Motor neuron (in vitro differentiated cells): ENCODE measurements at regions not wholly inside any gene's neighbourhood (a gene's known extent, or its start where the extent isn't known, plus 50 kb on each side); places are given as distances from the start of the nearest gene placed in this dataset.
"Not testable (repeated sequence)": the region's sequence is repeated elsewhere in the genome, so short reads cannot be mapped to it uniquely, and the experiment has no call there.

Source experiments
- ATAC-seq, 8 experiments: fragments of 200-7000 bp; cut with Tn5 transposase; replicated peaks in 6 of 8; 2 replicates each; pipeline ENCODE4 v1.8.0; 2021; ENCODE audit warnings: mild to moderate bottlenecking in 8 of 8, moderate library complexity in 8 of 8
- H3K27ac ChIP-seq, 2 donors: fragments of 250-450 bp; sonication (Bioruptor Pico); 2 replicates each; pipeline ENCODE4 v1.9.0; 2021; ENCODE audit warnings: antibody characterized with exemption in 2 of 2, mild to moderate bottlenecking in 2 of 2, moderate library complexity in 1 of 2
- H3K4me1 ChIP-seq, 2 donors: fragments of 250-450 bp; sonication (Bioruptor Pico); replicated peaks in 1 of 2; 2 replicates each; pipeline ENCODE4 v1.6.1; 2021; ENCODE audit warnings: antibody characterized with exemption in 2 of 2, mild to moderate bottlenecking in 2 of 2, moderate library complexity in 1 of 2
- H3K4me3 ChIP-seq, 5 donors: fragments of 250-450 bp; sonication (Bioruptor Pico); 2 replicates each; pipeline ENCODE4 v1.9.0; 2021; ENCODE audit warnings: antibody characterized with exemption in 5 of 5, mild to moderate bottlenecking in 5 of 5, moderate library complexity in 4 of 5
- WGBS, 10 experiments: fragments of 450-650 bp; shearing (Covaris generic); methylation state at CpG; one replicate each; pipeline ENCODE4 v1.0.0; 2022; 5-methylcytosine and 5-hydroxymethylcytosine counted together
- in situ Hi-C, 9 experiments: fragments of 400-800 bp; cut with MboI; loops; one replicate each; pipeline ENCODE4 v1.15.0; 2021; ENCODE audit warnings: low sequenced_read_pairs in 9 of 9, low pct_unique_long_range_greater_than_20kb in 2 of 9; ENCODE audit not compliant: unreplicated experiment in 9 of 9

- in situ Hi-C loops = no loop called here
- Histone ChIP-seq H3K4me3 (no peak overlapping the region), H3K4me1 (no peaks in the 10 kb centered on the region), H3K27ac (no peak overlapping the region)
- peak in 5 of 8 experiments; percentile 16 to 69 (median 55) for ATAC-seq
- 33 to 83% (median 71%) methylated on average over 1 to 5 of the region's 5 CpGs; no CpG with 5 or more reads in 2 of the 10 experiments for WGBS, 10 experiments
Observed at GRCh38 chr1:30366911-30367310, 356.5 kb downstream of the MATN1 start.

DNA sequence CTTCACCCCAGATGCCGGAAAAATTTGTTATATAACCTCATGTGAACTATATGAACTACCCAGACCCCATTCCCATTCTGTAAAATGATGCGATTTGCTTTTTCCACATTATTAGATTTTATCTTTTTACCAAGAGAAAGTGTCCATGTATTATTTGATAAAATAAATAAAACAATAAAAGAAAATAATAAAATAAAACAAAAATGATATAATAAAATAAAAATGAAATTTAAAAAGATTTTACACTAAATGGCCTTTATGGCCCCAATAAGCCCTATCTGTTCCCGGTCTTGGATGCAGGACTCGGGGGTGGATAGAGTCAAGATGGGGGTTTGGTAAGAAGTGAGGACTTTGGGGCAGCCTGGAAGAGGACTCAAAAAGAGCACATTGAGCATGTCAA, 357.2 kb downstream of the MATN1 start:
- WGBS, 10 experiments = 28 to 100% (median 87%) methylated on average over 1 to 4 of the region's 4 CpGs
- no peak for ATAC-seq
- H3K4me1 ChIP-seq = peaks cover 0 to under 1% of the 10 kb centered on the region in 2 donors
- in situ Hi-C loops = no loop called here
- H3K27ac ChIP-seq = no peak overlapping the region
- H3K4me3 ChIP-seq = no peak overlapping the region

DNA sequence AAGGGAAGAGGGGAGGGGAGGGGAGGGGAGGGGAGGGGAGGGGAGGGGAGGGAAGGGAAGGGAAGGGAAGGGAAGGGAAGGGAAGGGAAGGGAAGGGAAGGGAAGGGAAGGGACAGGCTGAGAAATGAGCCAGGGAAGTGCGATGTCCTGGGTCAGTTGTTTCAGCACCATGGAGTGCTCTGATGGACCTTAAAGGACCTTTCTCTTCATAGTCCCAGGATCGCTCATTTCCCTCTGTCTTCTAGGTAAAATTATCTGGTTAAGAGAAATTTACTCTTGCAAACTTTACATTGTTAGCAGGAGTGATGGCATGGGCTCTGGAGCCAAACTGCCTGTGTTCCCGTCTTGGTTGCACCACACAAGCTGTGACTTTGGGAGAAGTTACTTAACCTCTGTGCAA, 357.8 kb downstream of the MATN1 start:
- ATAC-seq = no peak
- in situ Hi-C loops = no loop called here

GRCh38 chr1:30363031-30363430, 360.4 kb downstream of the MATN1 start:
- in situ Hi-C loops = no loop called here
- ATAC-seq = no peak
- WGBS, 10 experiments = 0 to 81% (median 69%) methylated on average over 1 to 2 of the region's 3 CpGs; no CpG with 5 or more reads in 4 of the 10 experiments

More for the DNA sequence above, 357.8 kb downstream of the MATN1 start:
- no peak overlapping the region for H3K27ac ChIP-seq
- WGBS, 10 experiments = 40 to 100% (median 86%) methylated on average over 1 to 2 of the region's 3 CpGs; no CpG with 5 or more reads in 3 of the 10 experiments
- peaks cover 0 to 7% of the 10 kb centered on the region in 2 donors for H3K4me1 ChIP-seq
- H3K4me3 ChIP-seq = no peak overlapping the region

GRCh38 chr1:30362603-30362990, 360.8 kb downstream of the MATN1 start:
- no peak overlapping the region for H3K4me3 ChIP-seq
- H3K4me1 ChIP-seq = peaks cover 0 to 17% of the 10 kb centered on the region in 2 donors
- no peak overlapping the region for H3K27ac ChIP-seq
- in situ Hi-C loops = no loop called here
- ATAC-seq = no peak
- WGBS, 10 experiments = 65 to 79% (median 69%) methylated on average over 2 to 6 of the region's 6 CpGs; no CpG with 5 or more reads in 6 of the 10 experiments

More at GRCh38 chr1:30363031-30363430, 360.4 kb downstream of the MATN1 start:
- peaks cover 0 to 17% of the 10 kb centered on the region in 2 donors for H3K4me1 ChIP-seq
- no peak overlapping the region for H3K4me3 ChIP-seq
- H3K27ac ChIP-seq = no peak overlapping the region

DNA sequence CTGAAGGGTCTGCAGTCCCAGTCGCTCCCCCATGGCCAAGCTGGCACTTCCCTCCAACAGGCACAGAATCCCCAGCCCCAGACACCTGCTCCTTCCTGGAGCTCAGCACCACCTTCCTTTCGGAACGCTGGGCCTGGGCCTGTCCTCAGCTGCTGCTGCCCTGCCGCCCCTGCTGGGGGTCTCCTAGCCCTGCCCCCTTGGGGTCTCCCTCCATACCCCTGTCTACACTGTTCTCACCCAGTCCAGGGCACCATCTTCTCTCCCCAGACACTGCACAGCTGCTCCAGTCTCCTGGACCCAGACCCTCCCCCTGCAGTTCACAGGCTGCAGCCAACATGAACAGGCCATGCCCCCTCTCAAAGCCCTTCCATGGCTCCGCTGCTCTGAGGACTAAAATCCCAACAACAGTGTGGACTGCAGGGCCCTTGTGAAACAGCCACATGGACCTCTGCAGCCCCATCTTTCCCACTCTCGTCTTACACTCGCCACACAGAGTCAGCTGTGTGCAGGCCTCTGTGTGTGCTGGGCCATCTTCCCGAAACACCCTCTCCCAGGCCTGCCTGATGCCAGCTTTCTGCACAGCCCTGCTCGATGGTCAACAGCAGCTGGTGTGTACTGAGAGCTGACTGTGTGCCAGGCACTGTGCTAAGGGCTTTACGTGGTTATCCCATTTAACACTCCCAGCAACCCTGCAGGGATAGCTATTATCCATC, 361.3 kb downstream of the MATN1 start:
- H3K4me1 ChIP-seq = peaks cover 0 to 17% of the 10 kb centered on the region in 2 donors
- H3K27ac ChIP-seq, H3K4me3 ChIP-seq, in situ Hi-C loops: not testable (repeated sequence)
- peak in 4 of 8 experiments; percentile 25 to 53 (median 44) for ATAC-seq
- WGBS, 10 experiments = 20 to 91% (median 75%) methylated on average over 1 to 8 of the region's 10 CpGs; no CpG with 5 or more reads in 4 of the 10 experiments

DNA sequence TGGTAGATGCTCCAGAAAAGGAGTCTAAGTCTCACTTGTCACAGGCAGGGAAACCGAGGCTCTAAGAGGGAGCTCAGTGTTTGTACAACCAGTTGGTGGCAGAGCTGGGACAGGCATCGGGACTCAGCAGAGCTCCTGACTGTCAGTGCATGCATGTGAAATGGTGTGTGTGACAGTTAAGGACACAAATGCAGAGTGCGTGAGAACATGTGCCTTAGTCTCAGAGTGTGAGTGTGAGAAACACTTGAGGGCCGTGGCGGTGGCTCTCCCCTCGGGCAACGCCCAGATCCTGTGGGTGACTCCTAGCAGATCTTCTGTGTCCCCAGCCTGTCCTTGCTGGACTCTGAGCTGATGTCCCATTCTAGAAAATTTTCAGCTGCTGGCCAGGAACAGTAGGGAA, 362.6 kb downstream of the MATN1 start:
- in situ Hi-C loops = no loop called here
- Histone ChIP-seq H3K4me1 (peaks cover 0 to 17% of the 10 kb centered on the region in 2 donors), H3K27ac (no peak overlapping the region), H3K4me3 (no peak overlapping the region)
- ATAC-seq = peak in 5 of 8 experiments; percentile 23 to 66 (median 58)
- WGBS, 10 experiments = 40 to 86% (median 51%) methylated on average over 1 to 7 of the region's 7 CpGs; no CpG with 5 or more reads in 3 of the 10 experiments

GRCh38 chr1:30360281-30360680, 363.1 kb downstream of the MATN1 start:
- H3K4me1 ChIP-seq = peaks cover 0 to 17% of the 10 kb centered on the region in 2 donors
- H3K27ac ChIP-seq = no peak overlapping the region
- 40 to 100% (median 70%) methylated on average over 1 to 2 of the region's 2 CpGs; no CpG with 5 or more reads in 6 of the 10 experiments for WGBS, 10 experiments
- in situ Hi-C loops = no loop called here
- no peak overlapping the region for H3K4me3 ChIP-seq
- peak in 2 of 8 experiments; percentile 18 for ATAC-seq

DNA sequence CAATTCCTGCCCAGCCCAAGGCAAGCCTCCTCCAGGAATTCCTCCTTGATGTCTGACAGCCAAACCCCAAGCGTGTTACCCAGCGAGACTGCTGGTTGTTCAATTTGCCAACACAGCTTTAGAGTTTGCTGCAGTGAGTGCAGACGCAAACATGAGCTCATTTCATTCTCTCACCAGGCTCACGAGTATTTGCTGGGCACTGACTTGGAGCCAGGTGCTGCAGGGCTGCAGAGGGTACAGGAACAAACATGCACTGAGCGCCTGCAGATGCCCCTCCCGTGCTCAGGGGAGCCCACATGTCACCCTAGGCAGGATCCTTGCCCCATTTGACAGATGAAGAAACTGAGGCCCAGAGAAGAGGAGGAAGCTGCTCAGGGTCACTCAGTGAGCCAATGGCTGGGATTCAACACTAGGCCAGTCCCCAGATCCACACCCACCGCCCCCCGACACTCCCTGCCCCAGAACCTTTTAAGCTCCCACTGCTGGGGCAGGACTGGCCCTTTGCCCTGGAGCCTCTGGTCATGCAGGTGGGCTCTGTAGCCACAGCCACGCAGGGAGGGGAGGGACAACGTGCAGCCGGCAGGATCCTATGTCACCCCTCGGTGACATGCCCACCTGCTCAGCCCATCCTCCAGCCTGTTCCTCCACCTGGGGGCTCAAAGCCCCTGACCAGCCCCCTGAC, 363.7 kb downstream of the MATN1 start:
- H3K27ac ChIP-seq = no peak overlapping the region
- peaks cover 0 to 17% of the 10 kb centered on the region in 2 donors for H3K4me1 ChIP-seq
- in situ Hi-C loops = no loop called here
- 0 to 90% (median 60%) methylated on average over 1 to 8 of the region's 12 CpGs; no CpG with 5 or more reads in 5 of the 10 experiments for WGBS, 10 experiments
- H3K4me3 ChIP-seq = no peak overlapping the region
- no peak for ATAC-seq

- peaks cover 0 to 17% of the 10 kb centered on the region in 2 donors for H3K4me1 ChIP-seq
- WGBS, 10 experiments = 0 to 50% (median 13%) methylated on average over 1 to 3 of the region's 3 CpGs; no CpG with 5 or more reads in 4 of the 10 experiments
- peak in 3 of 8 experiments; percentile 13 to 59 (median 20) for ATAC-seq
- no peak overlapping the region for H3K27ac ChIP-seq
- no peak overlapping the region for H3K4me3 ChIP-seq
- in situ Hi-C loops = no loop called here
Observed at GRCh38 chr1:30358500-30358899, 364.9 kb downstream of the MATN1 start.

- 49 to 100% (median 94%) methylated on average over 2 to 5 of the region's 6 CpGs; no CpG with 5 or more reads in 3 of the 10 experiments for WGBS, 10 experiments
- ATAC-seq = no peak
- Histone ChIP-seq H3K4me1 (peaks cover 0 to 17% of the 10 kb centered on the region in 2 donors), H3K27ac (no peak overlapping the region), H3K4me3 (no peak overlapping the region)
- in situ Hi-C loops = no loop called here
Observed at GRCh38 chr1:30356839-30357238, 366.5 kb downstream of the MATN1 start.

DNA sequence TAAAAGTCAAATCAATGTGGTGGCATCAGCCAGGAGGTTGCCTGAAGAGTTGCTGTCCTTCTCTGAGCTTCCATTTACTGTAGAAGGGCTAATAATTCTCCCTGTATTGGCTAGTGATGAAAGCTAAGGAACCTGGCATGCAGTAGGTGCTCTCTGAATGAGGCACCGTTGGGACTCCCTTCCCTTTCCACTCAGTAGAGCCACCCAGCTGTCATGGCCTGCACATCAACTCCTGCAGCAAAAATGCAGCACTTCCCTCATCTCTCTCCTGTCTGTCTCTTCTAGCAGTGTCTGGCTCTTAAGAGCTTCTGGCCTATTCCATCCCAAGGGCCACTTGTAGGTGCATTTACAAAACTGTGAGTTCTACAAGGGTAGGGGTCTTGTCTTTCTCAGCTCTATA, 369.0 kb downstream of the MATN1 start:
- peaks cover 0 to 8% of the 10 kb centered on the region in 2 donors for H3K4me1 ChIP-seq
- in situ Hi-C loops = no loop called here
- no peak for ATAC-seq
- 0% methylated on average over 1 of the region's 1 CpG; no CpG with 5 or more reads in 5 of the 10 experiments for WGBS, 10 experiments
- H3K4me3 ChIP-seq = no peak overlapping the region
- H3K27ac ChIP-seq = no peak overlapping the region

DNA sequence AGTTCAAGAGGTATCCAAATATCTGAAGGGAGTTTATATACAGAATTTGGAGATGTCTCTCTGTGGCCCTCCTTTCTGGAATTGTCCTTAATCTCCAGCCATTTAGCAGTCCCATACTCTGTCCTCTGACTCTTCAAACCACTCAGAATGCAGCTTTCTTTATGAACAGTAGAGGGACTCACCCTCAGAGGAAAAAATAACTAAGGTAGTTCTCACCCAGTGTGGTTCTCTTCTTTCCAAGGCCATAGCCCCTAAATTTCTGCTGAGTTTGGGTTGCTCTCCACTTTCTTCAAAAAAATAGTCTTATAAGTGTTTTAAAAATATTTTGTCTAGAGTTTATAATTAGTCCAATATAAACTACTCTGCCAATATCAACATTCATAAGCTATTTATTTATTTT, 369.7 kb downstream of the MATN1 start:
- peak in 7 of 8 experiments; percentile 41 to 72 (median 66) for ATAC-seq
- Histone ChIP-seq H3K4me1 (peaks cover 0 to 6% of the 10 kb centered on the region in 2 donors), H3K27ac (no peak overlapping the region), H3K4me3 (no peak overlapping the region)
- in situ Hi-C loops = no loop called here
